MM.1S (cell line): ENCODE measurements at regions not wholly inside any gene's neighbourhood (a gene's known extent, or its start where the extent isn't known, plus 50 kb on each side); places are given as distances from the start of the nearest gene placed in this dataset.

Source experiments
- DNase-seq: peaks from one replicate; pipeline ENCODE4 v3.0.0-alpha.2; 2015
- H2AFZ ChIP-seq: fragments of 300-600 bp; sonication (generic); 2 replicates; pipeline ENCODE4 v1.6.0; 2016; ENCODE audit warnings: antibody characterized with exemption, low read length
- H3F3A ChIP-seq: fragments of 300-600 bp; sonication (generic); 2 replicates; pipeline ENCODE4 v1.6.1; 2016; ENCODE audit warnings: mild to moderate bottlenecking, antibody characterized with exemption, low read length, moderate library complexity, mixed read lengths; ENCODE audit not compliant: insufficient read depth
- H3K27ac ChIP-seq: fragments of 300-600 bp; sonication (generic); 2 replicates; pipeline ENCODE4 v1.5.1; 2016; ENCODE audit warnings: mild to moderate bottlenecking, low read length
- H3K27me3 ChIP-seq: fragments of 300-600 bp; sonication (generic); replicated peaks from 2 replicates; pipeline ENCODE4 v1.6.0; 2016; ENCODE audit warnings: low read length; ENCODE audit not compliant: insufficient read depth
- H3K36me3 ChIP-seq: fragments of 300-600 bp; sonication (generic); replicated peaks from 2 replicates; pipeline ENCODE4 v1.6.1; 2016; ENCODE audit warnings: mild to moderate bottlenecking, low read length, mixed read lengths; ENCODE audit not compliant: insufficient read depth
- H3K4me1 ChIP-seq: fragments of 300-600 bp; sonication (generic); 2 replicates; pipeline ENCODE4 v1.6.1; 2016; ENCODE audit warnings: low read length, mixed read lengths
- H3K4me2 ChIP-seq: fragments of 300-600 bp; sonication (generic); 2 replicates; pipeline ENCODE4 v1.6.0; 2016; ENCODE audit warnings: low read depth, low read length
- H3K4me3 ChIP-seq: fragments of 300-600 bp; sonication (generic); 2 replicates; pipeline ENCODE4 v1.5.1; 2016; ENCODE audit warnings: low read length, mixed read lengths
- H3K79me2 ChIP-seq: fragments of 300-600 bp; sonication (generic); 2 replicates; pipeline ENCODE4 v1.6.1; 2016; ENCODE audit warnings: mixed run types, low read length, mixed read lengths
- H3K9ac ChIP-seq: fragments of 300-600 bp; sonication (generic); 2 replicates; pipeline ENCODE4 v1.6.1; 2016; ENCODE audit warnings: low read length, mixed read lengths
- H3K9me2 ChIP-seq: fragments of 300-600 bp; sonication (generic); replicated peaks from 2 replicates; pipeline ENCODE4 v1.6.1; 2016; ENCODE audit warnings: mild to moderate bottlenecking, low read length, mixed read lengths; ENCODE audit not compliant: insufficient read depth
- H3K9me3 ChIP-seq: fragments of 300-600 bp; sonication (generic); replicated peaks from 2 replicates; pipeline ENCODE4 v1.6.1; 2016; ENCODE audit warnings: mild to moderate bottlenecking, low read length, mixed read lengths; ENCODE audit not compliant: insufficient read depth
- H4K20me1 ChIP-seq: fragments of 300-600 bp; sonication (generic); 2 replicates; pipeline ENCODE4 v1.6.1; 2016; ENCODE audit warnings: mild to moderate bottlenecking, low read length, moderate library complexity, mixed read lengths; ENCODE audit not compliant: insufficient read depth
- CTCF ChIP-seq: fragments of 300-600 bp; sonication (generic); IDR thresholded peaks from 2 replicates; pipeline ENCODE4 v1.5.1; 2016; ENCODE audit warnings: antibody characterized with exemption, low read length, mixed read lengths
- EZH2 ChIP-seq: fragments of 300-600 bp; sonication (generic); optimal IDR thresholded peaks from 2 replicates; pipeline ENCODE3; 2017; ENCODE audit warnings: low read depth, mild to moderate bottlenecking, antibody characterized with exemption, low read length, mixed read lengths
- EZH2phosphoT487 ChIP-seq: fragments of 300-600 bp; sonication (generic); IDR thresholded peaks from 2 replicates; pipeline ENCODE4 v1.6.1; 2018; ENCODE audit warnings: antibody characterized with exemption, low read length

GRCh38 chr12:42706321-42706720 lies 116.8 kb upstream of the PRICKLE1 start:
- Histone ChIP-seq H3K36me3 (no peaks in the 10 kb centered on the region), H3K9ac (no peak overlapping the region), H3K79me2 (no peaks in the 10 kb centered on the region), H3F3A (no peaks in the 10 kb centered on the region), H3K27ac (no peak overlapping the region), H3K9me2 (no peaks in the 10 kb centered on the region), H3K9me3 (no peaks in the 10 kb centered on the region), H3K4me2 (no peak overlapping the region), H2AFZ (no peak overlapping the region), H3K27me3 (no peaks in the 10 kb centered on the region), H3K4me3 (no peak overlapping the region), H4K20me1 (no peaks in the 10 kb centered on the region), H3K4me1 (no peaks in the 10 kb centered on the region)
- TF ChIP-seq CTCF (no peak), EZH2phosphoT487 (no peak), EZH2 (no peak)
- no peak for DNase-seq

GRCh38 chr12:42705863-42706262 lies 116.3 kb upstream of the PRICKLE1 start:
- no peaks in the 10 kb centered on the region for H3K36me3 ChIP-seq
- DNase-seq: no peak
- H3K79me2 ChIP-seq: no peaks in the 10 kb centered on the region
- H3K27me3 ChIP-seq: no peaks in the 10 kb centered on the region
- H3F3A ChIP-seq: no peaks in the 10 kb centered on the region
- H3K9ac ChIP-seq: no peak overlapping the region
- H3K4me3 ChIP-seq: no peak overlapping the region
- H3K27ac ChIP-seq: no peak overlapping the region
- TF ChIP-seq EZH2phosphoT487 (no peak), EZH2 (no peak), CTCF (no peak)
- no peak overlapping the region for H3K4me2 ChIP-seq
- no peak overlapping the region for H2AFZ ChIP-seq
- H3K4me1 ChIP-seq: no peaks in the 10 kb centered on the region
- H3K9me3 ChIP-seq: no peaks in the 10 kb centered on the region
- no peaks in the 10 kb centered on the region for H3K9me2 ChIP-seq
- no peaks in the 10 kb centered on the region for H4K20me1 ChIP-seq

- H3K79me2 ChIP-seq: no peaks in the 10 kb centered on the region
- no peaks in the 10 kb centered on the region for H3K36me3 ChIP-seq
- no peak overlapping the region for H2AFZ ChIP-seq
- no peaks in the 10 kb centered on the region for H3K9me3 ChIP-seq
- DNase-seq: no peak
- no peaks in the 10 kb centered on the region for H3F3A ChIP-seq
- no peaks in the 10 kb centered on the region for H3K27me3 ChIP-seq
- no peaks in the 10 kb centered on the region for H4K20me1 ChIP-seq
- H3K4me1 ChIP-seq: no peaks in the 10 kb centered on the region
- no peak overlapping the region for H3K9ac ChIP-seq
- TF ChIP-seq EZH2 (no peak), EZH2phosphoT487 (no peak), CTCF (no peak)
- H3K4me2 ChIP-seq: no peak overlapping the region
- no peak overlapping the region for H3K4me3 ChIP-seq
- H3K27ac ChIP-seq: no peak overlapping the region
- no peaks in the 10 kb centered on the region for H3K9me2 ChIP-seq
These were observed 115.4 kb upstream of the PRICKLE1 start for GRCh38 chr12:42704810-42705401.
